IMR-90 (cell line): ENCODE measurements at regions not wholly inside any gene's neighbourhood (a gene's known extent, or its start where the extent isn't known, plus 50 kb on each side); places are given as distances from the start of the nearest gene placed in this dataset.

Source experiments
- ATAC-seq: fragments of 200-7000 bp; cut with Tn5 transposase; 2 replicates; pipeline ENCODE4 v1.9.1; 2020; ENCODE audit warnings: low read depth, mild to moderate bottlenecking, moderate library complexity
- BruUV-seq: library from RNA; stranded (reverse); fragments of 400-500 nt; replicated peaks from 2 replicates; lab custom pipeline; 2021; lab: Mats Ljungman, UMichigan
- CTCF ChIA-PET: fragments of 300-600 bp; formaldehyde crosslinking; extraction: SDS; loops from one replicate; lab custom pipeline; 2021; ENCODE audit warnings: antibody characterized with exemption; lab: Yijun Ruan, JAX
- POLR2A ChIA-PET: fragments of 300-600 bp; sonication (Branson Sonifier 250); formaldehyde crosslinking; loops from one replicate; lab custom pipeline; 2022; ENCODE audit warnings: antibody characterized with exemption; ENCODE audit not compliant: unreplicated experiment; lab: Charles Lee
- DNase-seq: peaks from one replicate; pipeline ENCODE4 v3.0.0; 2013
- H2AFZ ChIP-seq: replicated peaks from 2 replicates; pipeline ENCODE3; 2013; ENCODE audit warnings: low read length, mild to moderate bottlenecking; ENCODE audit not compliant: poor library complexity
- H2AK5ac ChIP-seq: 2 replicates; pipeline ENCODE4 v1.6.1; 2013; ENCODE audit warnings: low read depth, low read length, inconsistent platforms
- H2AK9ac ChIP-seq: replicated peaks from 2 replicates; pipeline ENCODE3; 2013; ENCODE audit warnings: mild to moderate bottlenecking, low read depth, low read length, moderate library complexity; ENCODE audit not compliant: poor library complexity
- H2BK120ac ChIP-seq: 2 replicates; pipeline ENCODE4 v1.6.1; 2013; ENCODE audit warnings: low read depth, low read length, inconsistent platforms
- H2BK15ac ChIP-seq: 3 replicates; pipeline ENCODE4 v1.6.1; 2013; ENCODE audit warnings: low read depth, low read length, inconsistent platforms
- H2BK20ac ChIP-seq: 2 replicates; pipeline ENCODE4 v1.6.1; 2013; ENCODE audit warnings: low read depth, mild to moderate bottlenecking, inconsistent platforms, low read length, moderate library complexity
- H2BK5ac ChIP-seq: 2 replicates; pipeline ENCODE4 v1.6.1; 2013; ENCODE audit warnings: mild to moderate bottlenecking, low read depth, low read length, inconsistent platforms; ENCODE audit not compliant: poor library complexity, severe bottlenecking
- H3K14ac ChIP-seq: replicated peaks from 2 replicates; pipeline ENCODE4 v1.6.1; 2013; ENCODE audit warnings: low read depth, low read length, inconsistent platforms
- H3K18ac ChIP-seq: 2 replicates; pipeline ENCODE4 v1.6.1; 2013; ENCODE audit warnings: low read depth, low read length, control low read depth
- H3K23ac ChIP-seq: 2 replicates; pipeline ENCODE4 v1.6.1; 2013; ENCODE audit warnings: low read depth, low read length, inconsistent platforms
- H3K27ac ChIP-seq: 2 replicates; pipeline ENCODE4 v1.5.1; 2013; ENCODE audit warnings: mild to moderate bottlenecking, control low read depth, low read length; ENCODE audit not compliant: insufficient read depth
- H3K27me3 ChIP-seq: 2 replicates; pipeline ENCODE4 v1.6.1; 2013; ENCODE audit warnings: low read length; ENCODE audit not compliant: control insufficient read depth, insufficient read depth
- H3K36me3 ChIP-seq: 2 replicates; pipeline ENCODE4 v1.6.1; 2013; ENCODE audit warnings: low read length, mixed read lengths; ENCODE audit not compliant: control insufficient read depth, insufficient read depth
- H3K4ac ChIP-seq: 2 replicates; pipeline ENCODE4 v1.6.1; 2013; ENCODE audit warnings: low read depth, low read length, inconsistent platforms
- H3K4me1 ChIP-seq: 2 replicates; pipeline ENCODE4 v1.6.1; 2013; ENCODE audit warnings: low read length, mixed read lengths; ENCODE audit not compliant: control insufficient read depth, insufficient read depth
- H3K4me2 ChIP-seq: 2 replicates; pipeline ENCODE4 v1.6.1; 2013; ENCODE audit warnings: low read depth, mild to moderate bottlenecking, control low read depth, low read length, moderate library complexity
- H3K4me3 ChIP-seq: 2 replicates; pipeline ENCODE4 v1.5.1; 2013; ENCODE audit warnings: low read depth, mild to moderate bottlenecking, control low read depth, low read length, moderate library complexity; ENCODE audit not compliant: insufficient read depth
- H3K56ac ChIP-seq: 2 replicates; pipeline ENCODE4 v1.6.1; 2013; ENCODE audit warnings: low read length, inconsistent platforms; ENCODE audit not compliant: insufficient read depth; ENCODE audit errors: extremely low read depth
- H3K79me1 ChIP-seq, 2 experiments: 2 replicates each; pipeline ENCODE4 v1.6.1; 2013; ENCODE audit warnings: low read length in 2 of 2, inconsistent platforms in 1 of 2, low read depth in 1 of 2
- H3K9ac ChIP-seq: 2 replicates; pipeline ENCODE4 v1.6.1; 2013; ENCODE audit warnings: low read depth, low read length, control low read depth
- H3K9me1 ChIP-seq: 2 replicates; pipeline ENCODE4 v1.6.1; 2013; ENCODE audit warnings: low read length, inconsistent platforms; ENCODE audit not compliant: insufficient read depth
- H3K9me3 ChIP-seq: 2 replicates; pipeline ENCODE4 v1.6.1; 2013; ENCODE audit warnings: low read length; ENCODE audit not compliant: control insufficient read depth, insufficient read depth
- H4K20me1 ChIP-seq: 2 replicates; pipeline ENCODE4 v1.6.1; 2013; ENCODE audit warnings: low read length, inconsistent platforms; ENCODE audit not compliant: insufficient read depth
- H4K5ac ChIP-seq: 2 replicates; pipeline ENCODE4 v1.6.1; 2013; ENCODE audit warnings: mild to moderate bottlenecking, low read depth, low read length, control low read depth
- H4K8ac ChIP-seq, 2 experiments: 2 replicates each; pipeline ENCODE4 v1.6.1; 2013; ENCODE audit warnings: low read depth in 2 of 2, low read length in 2 of 2, control low read depth in 1 of 2, inconsistent platforms in 1 of 2
- H4K91ac ChIP-seq: 2 replicates; pipeline ENCODE4 v1.6.1; 2013; ENCODE audit warnings: low read depth, low read length, inconsistent platforms; ENCODE audit not compliant: insufficient read depth
- BHLHE40 ChIP-seq: fragments of 150-350 bp; IDR thresholded peaks from 2 replicates; pipeline ENCODE4 v1.6.1; 2016; ENCODE audit warnings: mild to moderate bottlenecking, low read depth, low read length
- CHD1 ChIP-seq: IDR thresholded peaks from 2 replicates; pipeline ENCODE4 v1.6.1; 2012; ENCODE audit warnings: low read depth, low read length, improper control_type of control experiment
- CTCF ChIP-seq: conservative IDR thresholded peaks from 2 replicates; pipeline ENCODE4 v1.5.1; 2012; ENCODE audit warnings: mild to moderate bottlenecking, low read depth, low read length, improper control_type of control experiment
- MAFK ChIP-seq: IDR thresholded peaks from 2 replicates; pipeline ENCODE4 v1.6.1; 2012; ENCODE audit warnings: low read depth, low read length, improper control_type of control experiment
- MXI1 ChIP-seq: IDR thresholded peaks from 2 replicates; pipeline ENCODE4 v1.6.1; 2012; ENCODE audit warnings: low read depth, mild to moderate bottlenecking, low read length, moderate library complexity, borderline replicate concordance
- POLR2A ChIP-seq: IDR thresholded peaks from 2 replicates; pipeline ENCODE4 v1.6.1; 2012; ENCODE audit warnings: mild to moderate bottlenecking, low read depth, low read length
- RAD21 ChIP-seq: IDR thresholded peaks from 2 replicates; pipeline ENCODE4 v1.6.1; 2012; ENCODE audit warnings: low read length, improper control_type of control experiment
- RCOR1 ChIP-seq: IDR thresholded peaks from 2 replicates; pipeline ENCODE4 v1.6.1; 2012; ENCODE audit warnings: mild to moderate bottlenecking, low read length, improper control_type of control experiment; ENCODE audit not compliant: insufficient replicate concordance
- SMC3 ChIP-seq: fragments of 150-350 bp; IDR thresholded peaks from 2 replicates; pipeline ENCODE4 v1.6.1; 2016; ENCODE audit warnings: low read depth, mild to moderate bottlenecking, antibody characterized with exemption, low read length, moderate library complexity
- WGBS, 2 experiments: methylation state at CpG; one replicate each; pipeline versions ENCODE4 v1.1.5 to v1.1.7; 2013; ENCODE audit warnings: missing lambda C conversion rate in 2 of 2; ENCODE audit not compliant: insufficient read length in 1 of 2; ENCODE audit errors: extremely low coverage in 2 of 2; 5-methylcytosine and 5-hydroxymethylcytosine counted together
- dilution Hi-C: fragments of 300-500 bp; cut with HindIII; formaldehyde crosslinking; loops from one replicate; pipeline ENCODE4 v1.14.3; 2018; ENCODE audit warnings: low sequenced_read_pairs; ENCODE audit not compliant: unreplicated experiment
- in situ Hi-C: fragments of 300-500 bp; cut with MboI; formaldehyde crosslinking; loops from 3 replicates; pipeline ENCODE4 v1.14.3; 2019; ENCODE audit warnings: low sequenced_read_pairs, inconsistent platforms, mixed read lengths
- intact Hi-C: fragments of 100-400 bp; cut with micrococcal nuclease; formaldehyde crosslinking; loops from 2 replicates; pipeline ENCODE4 v1.10.0; 2022

GRCh38 chr7:159205833-159206232 lies 61.2 kb upstream of the VIPR2 start:
- Histone ChIP-seq H3K14ac (no peak overlapping the region), H4K20me1 (no peaks in the 10 kb centered on the region), H3K18ac (no peak overlapping the region), H2BK5ac (no peak overlapping the region), H3K79me1 (no peaks in the 10 kb centered on the region), H3K56ac (no peak overlapping the region), H2AFZ (no peak overlapping the region), H3K36me3 (no peaks in the 10 kb centered on the region), H2BK20ac (no peak overlapping the region), H3K4me3 (no peak overlapping the region), H4K8ac (no peak overlapping the region), H3K23ac (no peak overlapping the region), H3K4ac (no peak overlapping the region), H3K9ac (no peak overlapping the region), H2BK120ac (no peak overlapping the region), H3K4me1 (no peaks in the 10 kb centered on the region), H3K27me3 (no peaks in the 10 kb centered on the region), H2AK9ac (no peak overlapping the region), H3K9me1 (no peaks in the 10 kb centered on the region), H2BK15ac (no peak overlapping the region), H3K4me2 (no peak overlapping the region), H4K91ac (no peak overlapping the region), H4K5ac (no peak overlapping the region), H3K9me3 (peaks cover 38% of the 10 kb centered on the region), H3K27ac (no peak overlapping the region), H2AK5ac (no peak overlapping the region)
- 48% methylated on average over 5 of the region's 5 CpGs; no CpG with 5 or more reads in 1 of the 2 experiments for WGBS, 2 experiments
- no TSS peak for BruUV-seq
- no peak for ATAC-seq
- POLR2A ChIA-PET = no interaction called here
- intact Hi-C loops = no loop called here
- DNase-seq = no peak
- TF ChIP-seq SMC3 (no peak), RAD21 (no peak), RCOR1 (no peak), CTCF (no peak), BHLHE40 (no peak), MXI1 (no peak), CHD1 (no peak), POLR2A (no peak), MAFK (no peak)
- in situ Hi-C loops = no loop called here
- CTCF ChIA-PET = no interaction called here
- dilution Hi-C loops = no loop called here
